ENCODE measurements at regions not wholly inside any gene's neighbourhood (a gene's known extent, or its start where the extent isn't known, plus 50 kb on each side); places are given as distances from the start of the nearest gene placed in this dataset.

DNA sequence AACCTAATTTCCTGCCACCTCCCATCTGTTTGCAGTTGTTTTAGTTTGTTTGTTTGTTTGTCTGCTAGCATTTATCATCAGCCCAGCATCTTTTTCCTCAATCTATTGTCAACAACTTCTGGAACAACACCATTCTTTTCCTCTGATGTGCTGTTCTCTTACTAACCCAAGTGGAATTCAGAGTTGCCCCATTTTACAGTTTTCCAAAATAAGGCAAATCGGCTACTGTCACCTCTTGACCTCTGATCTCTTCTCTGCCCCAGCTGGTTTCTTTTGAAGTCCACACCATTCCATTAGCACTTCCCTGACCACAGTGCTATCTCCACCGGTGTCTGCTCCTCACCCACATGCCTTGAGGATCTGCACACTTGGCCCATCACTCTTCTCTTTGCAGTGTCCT, 102.4 kb downstream of the EFNB2 start (continued):
- TF ChIP-seq, protein P1, sequence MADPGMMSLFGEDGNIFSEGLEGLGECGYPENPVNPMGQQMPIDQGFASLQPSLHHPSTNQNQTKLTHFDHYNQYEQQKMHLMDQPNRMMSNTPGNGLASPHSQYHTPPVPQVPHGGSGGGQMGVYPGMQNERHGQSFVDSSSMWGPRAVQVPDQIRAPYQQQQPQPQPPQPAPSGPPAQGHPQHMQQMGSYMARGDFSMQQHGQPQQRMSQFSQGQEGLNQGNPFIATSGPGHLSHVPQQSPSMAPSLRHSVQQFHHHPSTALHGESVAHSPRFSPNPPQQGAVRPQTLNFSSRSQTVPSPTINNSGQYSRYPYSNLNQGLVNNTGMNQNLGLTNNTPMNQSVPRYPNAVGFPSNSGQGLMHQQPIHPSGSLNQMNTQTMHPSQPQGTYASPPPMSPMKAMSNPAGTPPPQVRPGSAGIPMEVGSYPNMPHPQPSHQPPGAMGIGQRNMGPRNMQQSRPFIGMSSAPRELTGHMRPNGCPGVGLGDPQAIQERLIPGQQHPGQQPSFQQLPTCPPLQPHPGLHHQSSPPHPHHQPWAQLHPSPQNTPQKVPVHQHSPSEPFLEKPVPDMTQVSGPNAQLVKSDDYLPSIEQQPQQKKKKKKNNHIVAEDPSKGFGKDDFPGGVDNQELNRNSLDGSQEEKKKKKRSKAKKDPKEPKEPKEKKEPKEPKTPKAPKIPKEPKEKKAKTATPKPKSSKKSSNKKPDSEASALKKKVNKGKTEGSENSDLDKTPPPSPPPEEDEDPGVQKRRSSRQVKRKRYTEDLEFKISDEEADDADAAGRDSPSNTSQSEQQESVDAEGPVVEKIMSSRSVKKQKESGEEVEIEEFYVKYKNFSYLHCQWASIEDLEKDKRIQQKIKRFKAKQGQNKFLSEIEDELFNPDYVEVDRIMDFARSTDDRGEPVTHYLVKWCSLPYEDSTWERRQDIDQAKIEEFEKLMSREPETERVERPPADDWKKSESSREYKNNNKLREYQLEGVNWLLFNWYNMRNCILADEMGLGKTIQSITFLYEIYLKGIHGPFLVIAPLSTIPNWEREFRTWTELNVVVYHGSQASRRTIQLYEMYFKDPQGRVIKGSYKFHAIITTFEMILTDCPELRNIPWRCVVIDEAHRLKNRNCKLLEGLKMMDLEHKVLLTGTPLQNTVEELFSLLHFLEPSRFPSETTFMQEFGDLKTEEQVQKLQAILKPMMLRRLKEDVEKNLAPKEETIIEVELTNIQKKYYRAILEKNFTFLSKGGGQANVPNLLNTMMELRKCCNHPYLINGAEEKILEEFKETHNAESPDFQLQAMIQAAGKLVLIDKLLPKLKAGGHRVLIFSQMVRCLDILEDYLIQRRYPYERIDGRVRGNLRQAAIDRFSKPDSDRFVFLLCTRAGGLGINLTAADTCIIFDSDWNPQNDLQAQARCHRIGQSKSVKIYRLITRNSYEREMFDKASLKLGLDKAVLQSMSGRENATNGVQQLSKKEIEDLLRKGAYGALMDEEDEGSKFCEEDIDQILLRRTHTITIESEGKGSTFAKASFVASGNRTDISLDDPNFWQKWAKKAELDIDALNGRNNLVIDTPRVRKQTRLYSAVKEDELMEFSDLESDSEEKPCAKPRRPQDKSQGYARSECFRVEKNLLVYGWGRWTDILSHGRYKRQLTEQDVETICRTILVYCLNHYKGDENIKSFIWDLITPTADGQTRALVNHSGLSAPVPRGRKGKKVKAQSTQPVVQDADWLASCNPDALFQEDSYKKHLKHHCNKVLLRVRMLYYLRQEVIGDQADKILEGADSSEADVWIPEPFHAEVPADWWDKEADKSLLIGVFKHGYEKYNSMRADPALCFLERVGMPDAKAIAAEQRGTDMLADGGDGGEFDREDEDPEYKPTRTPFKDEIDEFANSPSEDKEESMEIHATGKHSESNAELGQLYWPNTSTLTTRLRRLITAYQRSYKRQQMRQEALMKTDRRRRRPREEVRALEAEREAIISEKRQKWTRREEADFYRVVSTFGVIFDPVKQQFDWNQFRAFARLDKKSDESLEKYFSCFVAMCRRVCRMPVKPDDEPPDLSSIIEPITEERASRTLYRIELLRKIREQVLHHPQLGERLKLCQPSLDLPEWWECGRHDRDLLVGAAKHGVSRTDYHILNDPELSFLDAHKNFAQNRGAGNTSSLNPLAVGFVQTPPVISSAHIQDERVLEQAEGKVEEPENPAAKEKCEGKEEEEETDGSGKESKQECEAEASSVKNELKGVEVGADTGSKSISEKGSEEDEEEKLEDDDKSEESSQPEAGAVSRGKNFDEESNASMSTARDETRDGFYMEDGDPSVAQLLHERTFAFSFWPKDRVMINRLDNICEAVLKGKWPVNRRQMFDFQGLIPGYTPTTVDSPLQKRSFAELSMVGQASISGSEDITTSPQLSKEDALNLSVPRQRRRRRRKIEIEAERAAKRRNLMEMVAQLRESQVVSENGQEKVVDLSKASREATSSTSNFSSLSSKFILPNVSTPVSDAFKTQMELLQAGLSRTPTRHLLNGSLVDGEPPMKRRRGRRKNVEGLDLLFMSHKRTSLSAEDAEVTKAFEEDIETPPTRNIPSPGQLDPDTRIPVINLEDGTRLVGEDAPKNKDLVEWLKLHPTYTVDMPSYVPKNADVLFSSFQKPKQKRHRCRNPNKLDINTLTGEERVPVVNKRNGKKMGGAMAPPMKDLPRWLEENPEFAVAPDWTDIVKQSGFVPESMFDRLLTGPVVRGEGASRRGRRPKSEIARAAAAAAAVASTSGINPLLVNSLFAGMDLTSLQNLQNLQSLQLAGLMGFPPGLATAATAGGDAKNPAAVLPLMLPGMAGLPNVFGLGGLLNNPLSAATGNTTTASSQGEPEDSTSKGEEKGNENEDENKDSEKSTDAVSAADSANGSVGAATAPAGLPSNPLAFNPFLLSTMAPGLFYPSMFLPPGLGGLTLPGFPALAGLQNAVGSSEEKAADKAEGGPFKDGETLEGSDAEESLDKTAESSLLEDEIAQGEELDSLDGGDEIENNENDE (IDR thresholded peaks at IDR 0.05; ENCODE audit: insufficient replicate concordance, low read length): no peak
- TF ChIP-seq, protein P2, sequence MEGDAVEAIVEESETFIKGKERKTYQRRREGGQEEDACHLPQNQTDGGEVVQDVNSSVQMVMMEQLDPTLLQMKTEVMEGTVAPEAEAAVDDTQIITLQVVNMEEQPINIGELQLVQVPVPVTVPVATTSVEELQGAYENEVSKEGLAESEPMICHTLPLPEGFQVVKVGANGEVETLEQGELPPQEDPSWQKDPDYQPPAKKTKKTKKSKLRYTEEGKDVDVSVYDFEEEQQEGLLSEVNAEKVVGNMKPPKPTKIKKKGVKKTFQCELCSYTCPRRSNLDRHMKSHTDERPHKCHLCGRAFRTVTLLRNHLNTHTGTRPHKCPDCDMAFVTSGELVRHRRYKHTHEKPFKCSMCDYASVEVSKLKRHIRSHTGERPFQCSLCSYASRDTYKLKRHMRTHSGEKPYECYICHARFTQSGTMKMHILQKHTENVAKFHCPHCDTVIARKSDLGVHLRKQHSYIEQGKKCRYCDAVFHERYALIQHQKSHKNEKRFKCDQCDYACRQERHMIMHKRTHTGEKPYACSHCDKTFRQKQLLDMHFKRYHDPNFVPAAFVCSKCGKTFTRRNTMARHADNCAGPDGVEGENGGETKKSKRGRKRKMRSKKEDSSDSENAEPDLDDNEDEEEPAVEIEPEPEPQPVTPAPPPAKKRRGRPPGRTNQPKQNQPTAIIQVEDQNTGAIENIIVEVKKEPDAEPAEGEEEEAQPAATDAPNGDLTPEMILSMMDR (IDR thresholded peaks at IDR 0.05; ENCODE audit: control extremely low read depth in 1 of 3, insufficient read depth in 1 of 3, low read depth in 1 of 3, low read length in 3 of 3): no peak
- TF ChIP-seq FOSL1 (IDR thresholded peaks at IDR 0.05; ENCODE audit: insufficient read depth, low read depth, low read length) (no peak), SIRT6 (IDR thresholded peaks at IDR 0.05; ENCODE audit: low read length) (no peak), EP300 (IDR thresholded peaks at IDR 0.05; ENCODE audit: borderline replicate concordance in 1 of 2, low read depth in 2 of 2, low read length in 2 of 2) (no peak), ASH2L (IDR thresholded peaks at IDR 0.05; ENCODE audit: low read length) (no peak), ZNF274 (IDR thresholded peaks at IDR 0.05; ENCODE audit: borderline replicate concordance, extremely low read depth, low read length) (no peak), RBBP5 (IDR thresholded peaks at IDR 0.05; ENCODE audit: borderline replicate concordance, low read depth, low read length) (no peak), YY1 (IDR thresholded peaks at IDR 0.05; ENCODE audit: low read depth, low read length) (no peak)
